A673 (cell line): ENCODE measurements at regions not wholly inside any gene's neighbourhood (a gene's known extent, or its start where the extent isn't known, plus 50 kb on each side); places are given as distances from the start of the nearest gene placed in this dataset.

Experiments used
- BruUV-seq: library from RNA; stranded (reverse); fragments of 400-500 nt; replicated peaks from 2 replicates; lab custom pipeline; 2021; lab: Mats Ljungman, UMichigan
- CTCF ChIA-PET: fragments of 300-600 bp; sonication (Branson Sonifier 250); formaldehyde crosslinking; loops from one replicate; lab custom pipeline; 2022; ENCODE audit warnings: antibody characterized with exemption; lab: Charles Lee
- POLR2A ChIA-PET: fragments of 300-600 bp; sonication (Branson Sonifier 250); formaldehyde crosslinking; loops from one replicate; lab custom pipeline; 2022; ENCODE audit warnings: antibody characterized with exemption; ENCODE audit not compliant: low non-redundant PET; lab: Charles Lee
- DNase-seq: peaks from one replicate; pipeline ENCODE4 v3.0.0-alpha.2; 2015; ENCODE audit warnings: low spot score
- H3K27ac ChIP-seq: fragments of 200-600 bp; sonication (generic); 2 replicates; pipeline ENCODE4 v1.5.1; 2016; ENCODE audit warnings: mixed run types, low read depth, mild to moderate bottlenecking, mixed read lengths, antibody characterized with exemption, low read length; ENCODE audit not compliant: poor library complexity, severe bottlenecking
- H3K27me3 ChIP-seq: fragments of 200-600 bp; sonication (generic); replicated peaks from 2 replicates; pipeline ENCODE4 v1.6.1; 2017; ENCODE audit warnings: mixed run types, low read depth, mild to moderate bottlenecking, mixed read lengths, antibody characterized with exemption, low read length; ENCODE audit not compliant: insufficient read depth, poor library complexity
- H3K36me3 ChIP-seq: fragments of 200-600 bp; sonication (generic); 2 replicates; pipeline ENCODE4 v1.6.1; 2016; ENCODE audit warnings: mixed run types, mild to moderate bottlenecking, mixed read lengths, antibody characterized with exemption, low read length; ENCODE audit not compliant: insufficient read depth, poor library complexity, severe bottlenecking
- H3K4me1 ChIP-seq: fragments of 200-600 bp; sonication (generic); 2 replicates; pipeline ENCODE4 v1.6.1; 2017; ENCODE audit warnings: mixed run types, mild to moderate bottlenecking, mixed read lengths, antibody characterized with exemption, low read length; ENCODE audit not compliant: insufficient read depth, poor library complexity, severe bottlenecking
- H3K4me3 ChIP-seq: fragments of 200-600 bp; sonication (generic); 2 replicates; pipeline ENCODE4 v1.5.1; 2016; ENCODE audit warnings: low read depth, mixed run types, mild to moderate bottlenecking, mixed read lengths, low read length; ENCODE audit not compliant: poor library complexity, severe bottlenecking
- H3K9me3 ChIP-seq: fragments of 200-600 bp; sonication (generic); 2 replicates; pipeline ENCODE4 v1.6.1; 2016; ENCODE audit warnings: mixed run types, low read depth, mild to moderate bottlenecking, mixed read lengths, antibody characterized with exemption, low read length; ENCODE audit not compliant: poor library complexity, severe bottlenecking
- EZH2 ChIP-seq: fragments of 200-600 bp; sonication (generic); IDR thresholded peaks from 2 replicates; pipeline ENCODE4 v1.6.1; 2017; ENCODE audit warnings: borderline replicate concordance, low read depth, mild to moderate bottlenecking, mixed read lengths, antibody characterized with exemption, low read length; ENCODE audit not compliant: poor library complexity, severe bottlenecking
- intact Hi-C: fragments of 100-400 bp; cut with micrococcal nuclease; formaldehyde crosslinking; loops from one replicate; pipeline ENCODE4 v1.10.0; 2022; ENCODE audit not compliant: unreplicated experiment
- TF ChIP-seq, protein P1 (sequence below): fragments of 300-800, 200-600 bp; sonication (generic); conservative IDR thresholded peaks from 2 replicates; pipeline ENCODE4 v1.5.1; 2017; ENCODE audit warnings: low read depth, mild to moderate bottlenecking, antibody characterized with exemption, low read length, moderate library complexity, mixed read lengths

DNA sequence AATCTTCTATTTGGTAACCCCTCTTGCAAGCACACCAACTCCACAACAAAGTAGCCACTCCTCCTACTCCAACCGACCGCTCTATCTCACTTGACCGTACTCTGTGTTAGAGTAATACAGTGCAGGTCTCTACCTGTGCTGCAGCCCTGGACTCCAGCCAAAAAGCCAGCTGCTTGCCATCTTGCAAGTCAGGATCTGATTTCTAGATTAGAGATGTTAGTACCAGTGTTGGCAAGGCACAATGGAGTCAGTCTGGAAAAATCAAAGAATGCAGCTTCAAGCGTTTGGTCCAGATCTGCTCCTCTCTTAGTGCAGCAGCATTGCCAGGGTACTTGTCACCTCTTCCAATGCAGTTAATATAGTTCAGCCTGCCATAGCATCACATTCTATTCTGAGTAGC is 477.6 kb downstream of the ZSWIM6 start:
- H3K4me3 ChIP-seq: no peak overlapping the region
- H3K4me1 ChIP-seq: no peaks in the 10 kb centered on the region
- DNase-seq: no peak
- POLR2A ChIA-PET: interaction anchor here (0.7 kb wide), 1 partner anchor 547 kb away, joined by 3 read pairs; no protein-coding TSS in a partner anchor
- TF ChIP-seq, protein P1, sequence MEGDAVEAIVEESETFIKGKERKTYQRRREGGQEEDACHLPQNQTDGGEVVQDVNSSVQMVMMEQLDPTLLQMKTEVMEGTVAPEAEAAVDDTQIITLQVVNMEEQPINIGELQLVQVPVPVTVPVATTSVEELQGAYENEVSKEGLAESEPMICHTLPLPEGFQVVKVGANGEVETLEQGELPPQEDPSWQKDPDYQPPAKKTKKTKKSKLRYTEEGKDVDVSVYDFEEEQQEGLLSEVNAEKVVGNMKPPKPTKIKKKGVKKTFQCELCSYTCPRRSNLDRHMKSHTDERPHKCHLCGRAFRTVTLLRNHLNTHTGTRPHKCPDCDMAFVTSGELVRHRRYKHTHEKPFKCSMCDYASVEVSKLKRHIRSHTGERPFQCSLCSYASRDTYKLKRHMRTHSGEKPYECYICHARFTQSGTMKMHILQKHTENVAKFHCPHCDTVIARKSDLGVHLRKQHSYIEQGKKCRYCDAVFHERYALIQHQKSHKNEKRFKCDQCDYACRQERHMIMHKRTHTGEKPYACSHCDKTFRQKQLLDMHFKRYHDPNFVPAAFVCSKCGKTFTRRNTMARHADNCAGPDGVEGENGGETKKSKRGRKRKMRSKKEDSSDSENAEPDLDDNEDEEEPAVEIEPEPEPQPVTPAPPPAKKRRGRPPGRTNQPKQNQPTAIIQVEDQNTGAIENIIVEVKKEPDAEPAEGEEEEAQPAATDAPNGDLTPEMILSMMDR: no peak
- TF ChIP-seq EZH2: no peak
- no peak overlapping the region for H3K27ac ChIP-seq
- H3K27me3 ChIP-seq: no peaks in the 10 kb centered on the region
- no peaks in the 10 kb centered on the region for H3K36me3 ChIP-seq
- no peaks in the 10 kb centered on the region for H3K9me3 ChIP-seq
- CTCF ChIA-PET: no interaction called here
- intact Hi-C loops: loop anchor here (10.0 kb wide), 1 partner anchor 645 kb away; the partner anchor contains the start of gene SMIM15
- BruUV-seq: no TSS peak

DNA sequence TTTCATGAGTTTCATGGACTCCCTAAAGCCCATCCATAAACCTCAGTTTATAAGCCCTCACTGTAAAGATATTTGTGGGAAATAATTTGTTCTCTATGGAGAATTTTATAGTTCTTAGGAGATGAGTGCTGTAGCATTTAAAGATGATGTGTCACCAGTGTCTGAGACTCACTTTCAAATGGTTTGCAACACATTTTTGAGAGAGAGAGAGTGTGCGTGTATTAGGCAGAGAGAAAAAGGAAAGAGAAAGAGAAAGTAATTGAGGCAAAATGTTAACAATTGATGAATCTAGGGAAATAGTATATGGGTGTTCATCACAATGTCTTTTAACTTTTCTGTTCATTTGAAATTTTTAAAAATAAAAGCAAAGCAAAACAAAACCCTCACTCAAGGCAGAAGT is 479.0 kb downstream of the ZSWIM6 start:
- intact Hi-C loops: loop anchor here (10.0 kb wide), 1 partner anchor 646 kb away; the partner anchor contains the start of gene SMIM15
- Histone ChIP-seq H3K9me3 (no peaks in the 10 kb centered on the region), H3K4me1 (no peaks in the 10 kb centered on the region), H3K36me3 (no peaks in the 10 kb centered on the region), H3K27ac (no peak overlapping the region), H3K27me3 (no peaks in the 10 kb centered on the region), H3K4me3 (no peak overlapping the region)
- ChIA-PET POLR2A (no interaction called here), CTCF (no interaction called here)
- BruUV-seq: no TSS peak
- TF ChIP-seq EZH2: no peak
- TF ChIP-seq, protein P1: no peak
- no peak for DNase-seq

DNA sequence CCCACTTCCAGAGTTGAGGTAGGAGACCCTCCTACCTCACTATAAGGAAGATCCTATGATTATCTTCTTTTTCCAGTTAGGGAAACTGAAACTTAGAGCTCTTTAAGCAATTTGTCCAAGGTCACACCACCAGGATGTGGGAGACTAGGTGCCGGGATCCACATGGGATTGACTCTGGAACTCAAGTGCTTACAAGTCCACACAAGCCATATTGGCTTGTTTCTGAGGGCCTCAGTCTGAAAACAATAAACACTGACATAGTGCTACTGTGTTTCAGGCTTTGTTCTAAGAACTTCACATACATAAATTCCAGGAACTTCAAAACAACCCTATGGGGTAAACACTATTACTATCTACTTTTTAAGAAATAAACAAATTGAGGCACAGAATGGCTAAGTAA is 481.3 kb downstream of the ZSWIM6 start:
- BruUV-seq: no TSS peak
- Histone ChIP-seq H3K27ac (no peak overlapping the region), H3K4me1 (peaks cover 18% of the 10 kb centered on the region), H3K9me3 (no peaks in the 10 kb centered on the region), H3K36me3 (no peaks in the 10 kb centered on the region), H3K27me3 (no peaks in the 10 kb centered on the region), H3K4me3 (no peak overlapping the region)
- intact Hi-C loops: loop anchor here (10.0 kb wide), 1 partner anchor 649 kb away; the partner anchor contains the start of gene SMIM15
- DNase-seq: no peak
- TF ChIP-seq, protein P1: no peak
- no peak for TF ChIP-seq EZH2
- ChIA-PET CTCF (no interaction called here), POLR2A (no interaction called here)
